ENCODE measurements at regions not wholly inside any gene's neighbourhood (a gene's known extent, or its start where the extent isn't known, plus 50 kb on each side); places are given as distances from the start of the nearest gene placed in this dataset.
A peak's percentile ranks its signal among the peaks of the same experiment; 100 is the strongest.

GRCh38 chr21:38165466-38166172 is 91.2 kb upstream of the KCNJ15 start:
- no peak for DNase-seq

GRCh38 chr21:38166173-38166535 is 90.6 kb upstream of the KCNJ15 start:
- DNase-seq = no peak

GRCh38 chr21:38167345-38167744 is 89.4 kb upstream of the KCNJ15 start:
- DNase-seq = no peak

GRCh38 chr21:38170283-38170682 is 86.5 kb upstream of the KCNJ15 start:
- peak; percentile 52 for DNase-seq

- DNase-seq = peak; percentile 11
These were observed 85.8 kb upstream of the KCNJ15 start for GRCh38 chr21:38170704-38171682.

- DNase-seq = no peak
These were observed 85.0 kb upstream of the KCNJ15 start for GRCh38 chr21:38171723-38172344.

GRCh38 chr21:38173276-38174035 is 83.3 kb upstream of the KCNJ15 start:
- DNase-seq = no peak

- no peak for DNase-seq
These were observed 81.5 kb upstream of the KCNJ15 start for GRCh38 chr21:38175306-38175705.

GRCh38 chr21:38177919-38178652 is 78.7 kb upstream of the KCNJ15 start:
- DNase-seq = no peak

- no peak for DNase-seq
These were observed 77.9 kb upstream of the KCNJ15 start for GRCh38 chr21:38178653-38179470.

GRCh38 chr21:38179511-38179910 is 77.3 kb upstream of the KCNJ15 start:
- no peak for DNase-seq

GRCh38 chr21:38181096-38181495 is 75.7 kb upstream of the KCNJ15 start:
- DNase-seq = no peak

GRCh38 chr21:38182370-38182985 is 74.3 kb upstream of the KCNJ15 start:
- no peak for DNase-seq

- DNase-seq = no peak
These were observed 72.8 kb upstream of the KCNJ15 start for GRCh38 chr21:38183961-38184360.

- DNase-seq = no peak
These were observed 70.0 kb upstream of the KCNJ15 start for GRCh38 chr21:38186661-38187270.

GRCh38 chr21:38188037-38188436 is 68.8 kb upstream of the KCNJ15 start:
- no peak for DNase-seq

GRCh38 chr21:38196036-38196435 is 60.8 kb upstream of the KCNJ15 start:
- no peak for DNase-seq

- no peak for DNase-seq
These were observed 54.0 kb upstream of the KCNJ15 start for GRCh38 chr21:38202811-38203210.

GRCh38 chr21:38203229-38203628 is 53.6 kb upstream of the KCNJ15 start:
- DNase-seq = no peak

GRCh38 chr21:38205940-38206339 is 50.9 kb upstream of the KCNJ15 start:
- DNase-seq = no peak

All from DMS153 (cell line).